Karpas-422 (cell line): ENCODE measurements at regions not wholly inside any gene's neighbourhood (a gene's known extent, or its start where the extent isn't known, plus 50 kb on each side); places are given as distances from the start of the nearest gene placed in this dataset.

Source experiments
- DNase-seq: peaks from one replicate; pipeline ENCODE4 v3.0.0-alpha.2; 2015
- H2AFZ ChIP-seq: fragments of 200-600 bp; sonication (generic); 2 replicates; pipeline ENCODE4 v1.6.1; 2014; ENCODE audit warnings: antibody characterized with exemption, low read length, mixed read lengths
- H3K27ac ChIP-seq: fragments of 200-600 bp; sonication (generic); 2 replicates; pipeline ENCODE4 v1.5.1; 2014; ENCODE audit warnings: mild to moderate bottlenecking, low read length, moderate library complexity
- H3K27me3 ChIP-seq: fragments of 200-600 bp; sonication (generic); 2 replicates; pipeline ENCODE4 v1.6.1; 2014; ENCODE audit warnings: low read length, mixed read lengths
- H3K36me3 ChIP-seq: fragments of 200-600 bp; sonication (generic); 2 replicates; pipeline ENCODE4 v1.6.1; 2014; ENCODE audit warnings: low read length, mixed read lengths; ENCODE audit not compliant: insufficient read depth
- H3K4me1 ChIP-seq: fragments of 200-600 bp; sonication (generic); 2 replicates; pipeline ENCODE4 v1.6.1; 2014; ENCODE audit warnings: mild to moderate bottlenecking, low read length, mixed read lengths
- H3K4me2 ChIP-seq: fragments of 200-600 bp; sonication (generic); 2 replicates; pipeline ENCODE4 v1.6.1; 2014; ENCODE audit warnings: low read length, low read depth, mild to moderate bottlenecking; ENCODE audit not compliant: poor library complexity, severe bottlenecking
- H3K4me3 ChIP-seq: fragments of 200-600 bp; sonication (generic); 2 replicates; pipeline ENCODE4 v1.5.1; 2014; ENCODE audit warnings: mild to moderate bottlenecking, antibody characterized with exemption, low read length, mixed read lengths
- H3K79me2 ChIP-seq: fragments of 200-600 bp; sonication (generic); 2 replicates; pipeline ENCODE4 v1.6.1; 2014; ENCODE audit warnings: mild to moderate bottlenecking, low read length, mixed read lengths
- H3K9ac ChIP-seq: fragments of 200-600 bp; sonication (generic); 2 replicates; pipeline ENCODE4 v1.6.0; 2014; ENCODE audit warnings: low read length
- H3K9me2 ChIP-seq: fragments of 200-600 bp; sonication (generic), shearing (Covaris generic); replicated peaks from 2 replicates; pipeline ENCODE4 v1.6.0; 2014; ENCODE audit warnings: mild to moderate bottlenecking, low read length, moderate library complexity; ENCODE audit not compliant: insufficient read depth
- H3K9me3 ChIP-seq: fragments of 300-700, 200-600 bp; sonication (generic); 2 replicates; pipeline ENCODE4 v1.6.1; 2014; ENCODE audit warnings: low read length, mixed read lengths
- H4K20me1 ChIP-seq: fragments of 200-600 bp; sonication (generic); 2 replicates; pipeline ENCODE4 v1.6.1; 2014; ENCODE audit warnings: mild to moderate bottlenecking, antibody characterized with exemption, low read length, low read depth; ENCODE audit not compliant: insufficient read depth

DNA sequence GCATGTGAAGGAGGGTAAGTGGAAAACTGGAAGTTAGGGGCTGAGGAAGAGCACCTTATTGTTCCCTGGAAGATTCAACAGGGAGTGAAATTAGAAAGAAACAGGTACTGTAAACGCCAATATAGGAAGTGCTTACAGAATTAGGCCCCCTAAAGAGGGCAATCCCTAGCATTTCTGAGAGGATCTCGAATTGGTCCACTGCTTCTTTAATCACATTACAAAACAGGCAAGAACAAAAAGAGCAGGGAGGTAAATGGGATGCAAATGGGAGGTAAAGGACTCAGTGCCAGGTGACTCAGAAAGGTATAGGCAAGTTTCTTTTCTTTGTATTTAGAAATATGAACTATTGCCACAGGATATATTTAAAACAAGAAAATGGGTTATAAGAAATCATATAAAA is 116.4 kb upstream of the FANCL start:
- Histone ChIP-seq H3K36me3 (no peaks in the 10 kb centered on the region), H3K4me3 (no peak overlapping the region), H3K27ac (no peak overlapping the region), H4K20me1 (no peaks in the 10 kb centered on the region), H3K9me3 (no peaks in the 10 kb centered on the region), H3K27me3 (no peaks in the 10 kb centered on the region), H3K4me2 (no peak overlapping the region), H3K9me2 (no peaks in the 10 kb centered on the region), H2AFZ (no peak overlapping the region), H3K79me2 (no peaks in the 10 kb centered on the region), H3K9ac (no peak overlapping the region), H3K4me1 (no peaks in the 10 kb centered on the region)
- no peak for DNase-seq

- no peaks in the 10 kb centered on the region for H3K79me2 ChIP-seq
- no peaks in the 10 kb centered on the region for H3K27me3 ChIP-seq
- H3K27ac ChIP-seq, result no peak overlapping the region
- no peak for DNase-seq
- H3K36me3 ChIP-seq, result no peaks in the 10 kb centered on the region
- no peaks in the 10 kb centered on the region for H3K9me2 ChIP-seq
- H3K4me2 ChIP-seq, result no peak overlapping the region
- no peak overlapping the region for H3K4me3 ChIP-seq
- H3K9me3 ChIP-seq, result no peaks in the 10 kb centered on the region
- no peak overlapping the region for H2AFZ ChIP-seq
- no peaks in the 10 kb centered on the region for H3K4me1 ChIP-seq
- no peak overlapping the region for H3K9ac ChIP-seq
- H4K20me1 ChIP-seq, result no peaks in the 10 kb centered on the region
These were observed 113.1 kb upstream of the FANCL start for GRCh38 chr2:58354230-58354629.

DNA sequence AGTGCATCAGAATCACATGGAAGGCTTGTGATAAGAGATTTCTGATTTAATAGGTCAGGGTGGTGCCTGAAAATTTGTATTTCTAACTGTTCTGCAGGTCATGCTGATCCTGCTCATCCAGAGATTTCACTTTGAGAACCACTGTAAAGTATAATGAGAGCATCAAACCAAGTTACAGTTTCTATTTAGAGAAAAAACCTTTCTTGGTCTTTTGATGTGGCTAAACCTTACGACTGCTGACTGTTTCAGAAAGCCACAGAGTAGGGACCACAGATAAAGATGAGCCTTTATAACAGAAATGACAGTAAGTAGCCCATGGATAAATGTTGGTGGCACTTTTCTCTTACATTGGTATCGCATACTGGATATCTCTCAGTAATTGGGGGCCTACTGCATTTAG is 109.4 kb upstream of the FANCL start:
- no peaks in the 10 kb centered on the region for H4K20me1 ChIP-seq
- no peaks in the 10 kb centered on the region for H3K9me3 ChIP-seq
- no peak overlapping the region for H3K27ac ChIP-seq
- H3K79me2 ChIP-seq, result no peaks in the 10 kb centered on the region
- DNase-seq, result no peak
- H3K4me1 ChIP-seq, result no peaks in the 10 kb centered on the region
- no peak overlapping the region for H2AFZ ChIP-seq
- no peak overlapping the region for H3K4me2 ChIP-seq
- no peak overlapping the region for H3K9ac ChIP-seq
- H3K27me3 ChIP-seq, result no peaks in the 10 kb centered on the region
- H3K9me2 ChIP-seq, result no peaks in the 10 kb centered on the region
- no peaks in the 10 kb centered on the region for H3K36me3 ChIP-seq
- H3K4me3 ChIP-seq, result no peak overlapping the region

DNA sequence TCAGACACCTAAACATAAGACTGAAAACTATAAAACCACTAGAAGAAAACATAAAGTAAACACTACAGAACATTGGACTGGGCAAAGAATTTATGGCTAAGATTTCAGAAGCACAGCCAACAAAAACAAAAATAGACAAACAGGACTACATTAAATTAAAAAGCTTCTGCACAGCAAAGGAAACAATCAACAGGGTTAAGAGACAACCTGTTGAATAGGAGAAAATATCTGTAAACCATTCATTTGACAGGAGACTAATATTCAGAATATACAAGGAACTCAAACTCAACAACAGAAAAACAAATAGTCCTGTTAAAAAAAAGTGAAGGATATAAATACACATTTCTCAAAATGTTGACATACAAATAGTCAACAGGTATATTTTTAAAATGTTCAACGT is 106.7 kb upstream of the FANCL start:
- Histone ChIP-seq H3K9me3 (peaks cover under 1% of the 10 kb centered on the region; the same call in 1 of the 2 replicates), H3K4me2 (no peak overlapping the region), H3K27ac (no peak overlapping the region), H3K4me3 (no peak overlapping the region), H3K9ac (no peak overlapping the region), H3K79me2 (no peaks in the 10 kb centered on the region), H4K20me1 (no peaks in the 10 kb centered on the region), H3K9me2 (no peaks in the 10 kb centered on the region), H2AFZ (no peak overlapping the region), H3K4me1 (no peaks in the 10 kb centered on the region), H3K27me3 (no peaks in the 10 kb centered on the region), H3K36me3 (no peaks in the 10 kb centered on the region)
- DNase-seq, result no peak

GRCh38 chr2:58341047-58341446 is 99.9 kb upstream of the FANCL start:
- Histone ChIP-seq H3K9me2 (no peaks in the 10 kb centered on the region), H3K27me3 (no peaks in the 10 kb centered on the region), H3K79me2 (no peaks in the 10 kb centered on the region), H3K9me3 (peaks cover 4% of the 10 kb centered on the region; the same call in 1 of the 2 replicates), H4K20me1 (no peaks in the 10 kb centered on the region), H3K9ac (no peak overlapping the region), H3K27ac (no peak overlapping the region), H3K36me3 (no peaks in the 10 kb centered on the region), H3K4me1 (no peaks in the 10 kb centered on the region), H3K4me3 (no peak overlapping the region), H3K4me2 (no peak overlapping the region), H2AFZ (no peak overlapping the region)
- no peak for DNase-seq

DNA sequence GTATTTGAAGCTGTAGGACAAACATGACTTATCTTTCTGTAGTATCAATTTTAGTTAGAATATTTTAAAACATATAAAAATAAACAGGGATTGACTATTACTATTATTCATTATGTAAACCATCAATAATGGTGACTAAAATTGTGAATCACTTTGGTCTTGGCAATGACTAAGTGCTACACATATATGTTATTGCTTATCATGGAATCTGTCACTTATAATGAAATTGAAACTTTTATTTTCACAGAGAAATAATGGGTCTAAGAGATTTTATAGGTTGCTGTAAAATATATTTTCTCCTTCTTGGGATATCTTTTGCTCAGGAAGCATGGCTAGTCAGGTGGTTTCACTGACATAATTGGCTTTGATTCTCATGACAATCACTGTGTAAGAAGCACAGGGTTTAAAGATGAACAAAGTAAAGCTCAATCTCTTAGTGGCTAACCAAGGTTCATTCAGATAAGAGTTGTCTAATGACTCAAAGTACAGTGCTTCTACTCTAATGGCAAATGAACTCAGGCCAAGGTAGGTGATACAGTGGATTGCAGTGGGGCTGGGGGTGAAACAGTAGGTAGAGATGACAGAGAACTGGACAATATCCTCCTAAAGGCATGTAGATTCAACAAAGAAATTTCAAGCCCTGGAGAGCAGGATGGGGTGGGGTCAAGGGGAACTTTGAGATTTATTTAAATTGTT is 98.6 kb upstream of the FANCL start:
- no peak for DNase-seq
- Histone ChIP-seq H3K4me2 (no peak overlapping the region), H3K79me2 (no peaks in the 10 kb centered on the region), H3K27me3 (no peaks in the 10 kb centered on the region), H3K9me3 (peaks cover 4% of the 10 kb centered on the region; the same call in 1 of the 2 replicates), H3K9me2 (no peaks in the 10 kb centered on the region), H3K4me1 (no peaks in the 10 kb centered on the region), H3K4me3 (no peak overlapping the region), H4K20me1 (no peaks in the 10 kb centered on the region), H3K27ac (no peak overlapping the region), H3K36me3 (no peaks in the 10 kb centered on the region), H3K9ac (no peak overlapping the region), H2AFZ (no peak overlapping the region)

DNA sequence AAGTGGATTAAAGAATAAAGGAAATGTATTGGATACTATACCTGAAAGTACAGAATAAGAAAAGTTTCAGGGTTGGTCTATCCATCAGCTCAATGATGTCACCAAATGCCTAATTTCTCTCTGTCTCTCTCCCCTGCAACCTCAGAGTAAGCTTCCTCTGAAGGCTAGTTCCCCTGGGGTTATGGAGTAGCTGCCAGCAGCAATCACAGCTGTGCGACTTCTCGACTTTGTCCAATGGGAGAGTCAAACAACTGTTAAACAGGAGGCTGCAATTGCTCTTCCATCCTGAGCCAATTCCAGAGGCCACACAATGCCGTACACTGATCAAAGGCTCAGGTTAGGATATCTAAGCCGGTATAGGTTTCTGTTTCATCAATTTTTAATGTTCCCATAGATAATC is 95.3 kb upstream of the FANCL start:
- Histone ChIP-seq H3K4me1 (no peaks in the 10 kb centered on the region), H4K20me1 (no peaks in the 10 kb centered on the region)
- no peak for DNase-seq

GRCh38 chr2:58334414-58334813 is 93.3 kb upstream of the FANCL start:
- Histone ChIP-seq H3K36me3 (no peaks in the 10 kb centered on the region), H3K4me3 (no peak overlapping the region), H3K9me2 (no peaks in the 10 kb centered on the region), H3K9me3 (no peaks in the 10 kb centered on the region), H3K27me3 (no peaks in the 10 kb centered on the region), H4K20me1 (no peaks in the 10 kb centered on the region), H3K9ac (no peak overlapping the region), H2AFZ (no peak overlapping the region), H3K27ac (no peak overlapping the region), H3K4me1 (no peaks in the 10 kb centered on the region), H3K4me2 (no peak overlapping the region), H3K79me2 (no peaks in the 10 kb centered on the region)
- DNase-seq, result no peak

More for the DNA sequence above, 95.3 kb upstream of the FANCL start:
- Histone ChIP-seq H3K9me2 (no peaks in the 10 kb centered on the region), H3K79me2 (no peaks in the 10 kb centered on the region), H3K9me3 (no peaks in the 10 kb centered on the region), H3K27me3 (no peaks in the 10 kb centered on the region), H3K4me3 (no peak overlapping the region), H3K9ac (no peak overlapping the region), H3K36me3 (no peaks in the 10 kb centered on the region), H3K27ac (no peak overlapping the region), H3K4me2 (no peak overlapping the region), H2AFZ (no peak overlapping the region)
